Calu3 (cell line): ENCODE measurements at regions not wholly inside any gene's neighbourhood (a gene's known extent, or its start where the extent isn't known, plus 50 kb on each side); places are given as distances from the start of the nearest gene placed in this dataset.

Source experiments
- BruUV-seq: library from RNA; stranded (reverse); fragments of 400-500 nt; replicated peaks from 2 replicates; lab custom pipeline; 2021; lab: Mats Ljungman, UMichigan
- CTCF ChIA-PET: fragments of 300-600 bp; sonication (Branson Sonifier 250); formaldehyde crosslinking; loops from one replicate; lab custom pipeline; 2022; ENCODE audit warnings: antibody characterized with exemption; lab: Charles Lee
- DNase-seq: peaks from one replicate; pipeline ENCODE4 v3.0.0; 2022
- H3K27ac Mint-ChIP-seq: one replicate; pipeline ENCODE4 v1.8.0; 2022; ENCODE audit warnings: mixed read lengths; ENCODE audit not compliant: unreplicated experiment
- H3K27me3 Mint-ChIP-seq: one replicate; pipeline ENCODE4 v1.8.0; 2022; ENCODE audit warnings: mixed read lengths; ENCODE audit not compliant: unreplicated experiment
- H3K36me3 Mint-ChIP-seq: one replicate; pipeline ENCODE4 v1.8.0; 2022; ENCODE audit warnings: mild to moderate bottlenecking, moderate library complexity, mixed read lengths; ENCODE audit not compliant: insufficient read depth, unreplicated experiment
- H3K4me1 Mint-ChIP-seq: one replicate; pipeline ENCODE4 v1.8.0; 2022; ENCODE audit warnings: mild to moderate bottlenecking, low read depth, mixed read lengths; ENCODE audit not compliant: unreplicated experiment
- H3K4me3 Mint-ChIP-seq: one replicate; pipeline ENCODE4 v1.8.0; 2022; ENCODE audit warnings: mild to moderate bottlenecking, low read depth, moderate library complexity, mixed read lengths; ENCODE audit not compliant: unreplicated experiment
- H3K9me3 Mint-ChIP-seq: one replicate; pipeline ENCODE4 v1.8.0; 2022; ENCODE audit warnings: low read depth, mixed read lengths; ENCODE audit not compliant: unreplicated experiment
- CTCF ChIP-seq: fragments of 200-600 bp; IDR thresholded peaks from one replicate; pipeline ENCODE4 v1.8.0; 2022; ENCODE audit warnings: antibody characterized with exemption; ENCODE audit not compliant: unreplicated experiment
- intact Hi-C: fragments of 100-400 bp; cut with micrococcal nuclease; formaldehyde crosslinking; loops from one replicate; pipeline ENCODE4 v1.10.0; 2022; ENCODE audit not compliant: unreplicated experiment

DNA sequence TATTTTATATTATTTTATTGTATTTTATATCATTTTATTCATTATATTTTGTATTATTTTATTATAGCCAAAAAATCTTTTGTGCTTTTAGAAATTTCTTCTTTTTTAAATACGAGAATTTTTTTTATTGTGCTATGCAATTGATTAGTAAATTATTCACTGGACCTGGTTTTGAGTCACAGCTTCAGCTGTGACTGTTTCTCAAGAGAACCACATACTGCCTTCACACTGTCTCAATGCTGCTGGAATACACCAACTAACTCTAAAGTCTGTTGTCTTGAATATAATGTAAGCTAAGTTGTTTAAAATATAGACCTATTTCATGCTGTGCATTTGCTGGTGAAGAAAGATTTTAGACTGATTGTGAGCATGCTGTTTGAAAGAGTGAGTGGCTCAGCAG lies 423.6 kb downstream of the NDFIP2 start:
- no peak overlapping the region for H3K27ac Mint-ChIP-seq
- no peaks in the 10 kb centered on the region for H3K4me1 Mint-ChIP-seq
- CTCF ChIA-PET, result no interaction called here
- H3K36me3 Mint-ChIP-seq, result no peaks in the 10 kb centered on the region
- BruUV-seq, result no TSS peak
- H3K9me3 Mint-ChIP-seq, result no peaks in the 10 kb centered on the region
- H3K27me3 Mint-ChIP-seq, result no peaks in the 10 kb centered on the region
- H3K4me3 Mint-ChIP-seq, result no peak overlapping the region
- intact Hi-C loops, result no loop called here
- TF ChIP-seq CTCF, result no peak
- DNase-seq, result no peak

- Mint-ChIP-seq H3K36me3 (no peaks in the 10 kb centered on the region), H3K9me3 (no peaks in the 10 kb centered on the region), H3K4me3 (no peak overlapping the region), H3K27ac (no peak overlapping the region), H3K27me3 (no peaks in the 10 kb centered on the region), H3K4me1 (no peaks in the 10 kb centered on the region)
- TF ChIP-seq CTCF, result no peak
- no peak for DNase-seq
- intact Hi-C loops, result no loop called here
- CTCF ChIA-PET, result no interaction called here
- no TSS peak for BruUV-seq
These were observed 420.4 kb downstream of the NDFIP2 start for GRCh38 chr13:79901336-79901735.

- CTCF ChIA-PET, result no interaction called here
- BruUV-seq, result no TSS peak
- intact Hi-C loops, result no loop called here
- H3K27me3 Mint-ChIP-seq, result no peaks in the 10 kb centered on the region
- H3K36me3 Mint-ChIP-seq, result no peaks in the 10 kb centered on the region
- H3K9me3 Mint-ChIP-seq, result no peaks in the 10 kb centered on the region
- DNase-seq, result no peak
- no peak for TF ChIP-seq CTCF
- no peak overlapping the region for H3K27ac Mint-ChIP-seq
- H3K4me3 Mint-ChIP-seq, result no peak overlapping the region
- no peaks in the 10 kb centered on the region for H3K4me1 Mint-ChIP-seq
These were observed 419.4 kb downstream of the NDFIP2 start for GRCh38 chr13:79900356-79900755.

DNA sequence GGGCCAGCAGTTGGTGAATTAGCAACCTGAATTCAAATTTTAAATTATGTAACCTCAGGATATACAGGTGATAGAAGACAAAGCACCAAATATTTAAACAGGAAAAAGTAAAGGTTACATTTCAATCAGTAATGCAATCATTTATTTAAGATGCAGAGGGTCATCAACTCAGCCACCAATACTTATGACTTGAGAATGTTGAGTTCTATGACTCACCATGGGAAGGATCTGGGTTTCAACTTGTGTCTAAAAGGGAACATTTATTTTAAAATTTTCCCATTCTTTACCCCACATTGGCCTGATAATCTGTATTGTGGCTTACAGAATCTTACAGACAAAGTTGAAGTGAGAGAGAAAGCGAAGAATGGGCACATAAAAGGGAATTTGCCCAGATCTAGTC lies 418.0 kb downstream of the NDFIP2 start:
- no peak for DNase-seq
- BruUV-seq, result no TSS peak
- CTCF ChIA-PET, result interaction anchor here (1.0 kb wide), 1 partner anchor 30 kb away, joined by 3 read pairs; no protein-coding TSS in a partner anchor
- Mint-ChIP-seq H3K9me3 (no peaks in the 10 kb centered on the region), H3K4me1 (no peaks in the 10 kb centered on the region), H3K27me3 (no peaks in the 10 kb centered on the region), H3K36me3 (no peaks in the 10 kb centered on the region), H3K27ac (no peak overlapping the region), H3K4me3 (no peak overlapping the region)
- intact Hi-C loops, result no loop called here
- TF ChIP-seq CTCF, result no peak
